ENCODE measurements at regions not wholly inside any gene's neighbourhood (a gene's known extent, or its start where the extent isn't known, plus 50 kb on each side); places are given as distances from the start of the nearest gene placed in this dataset.

- in situ Hi-C loops (cut with HindIII; ENCODE audit: low sequenced_read_pairs), result no loop called here
- DNase-seq (ENCODE audit: low read depth), result no peak
- no peak for TF ChIP-seq CTCF (IDR thresholded peaks at IDR 0.05; ENCODE audit: low read depth, low read length, missing control alignments)
- H3K4me3 ChIP-seq (ENCODE audit: low read depth, low read length), result no peak overlapping the region
Measured at GRCh38 chr2:153604133-153604532, 125.6 kb upstream of the RPRM start.

- no peak for DNase-seq (ENCODE audit: low read depth)
- in situ Hi-C loops (cut with HindIII; ENCODE audit: low sequenced_read_pairs), result no loop called here
- no peak for TF ChIP-seq CTCF (IDR thresholded peaks at IDR 0.05; ENCODE audit: low read depth, low read length, missing control alignments)
- H3K4me3 ChIP-seq (ENCODE audit: low read depth, low read length), result no peak overlapping the region
Measured at GRCh38 chr2:153606623-153607022, 128.1 kb upstream of the RPRM start.

- TF ChIP-seq CTCF (IDR thresholded peaks at IDR 0.05; ENCODE audit: low read depth, low read length, missing control alignments), result no peak
- in situ Hi-C loops (cut with HindIII; ENCODE audit: low sequenced_read_pairs), result no loop called here
- H3K4me3 ChIP-seq (ENCODE audit: low read depth, low read length), result no peak overlapping the region
- DNase-seq (ENCODE audit: low read depth), result no peak
Measured at GRCh38 chr2:153622285-153622684, 143.7 kb upstream of the RPRM start.

- TF ChIP-seq CTCF (IDR thresholded peaks at IDR 0.05; ENCODE audit: low read depth, low read length, missing control alignments), result no peak
- in situ Hi-C loops (cut with HindIII; ENCODE audit: low sequenced_read_pairs), result no loop called here
- H3K4me3 ChIP-seq (ENCODE audit: low read depth, low read length), result no peak overlapping the region
- no peak for DNase-seq (ENCODE audit: low read depth)
Measured at GRCh38 chr2:153623020-153623419, 144.5 kb upstream of the RPRM start.

- in situ Hi-C loops (cut with HindIII; ENCODE audit: low sequenced_read_pairs), result no loop called here
- H3K4me3 ChIP-seq (ENCODE audit: low read depth, low read length), result no peak overlapping the region
- TF ChIP-seq CTCF (IDR thresholded peaks at IDR 0.05; ENCODE audit: low read depth, low read length, missing control alignments), result no peak
- no peak for DNase-seq (ENCODE audit: low read depth)
Measured at GRCh38 chr2:153626676-153627075, 148.1 kb upstream of the RPRM start.

- in situ Hi-C loops (cut with HindIII; ENCODE audit: low sequenced_read_pairs), result no loop called here
- H3K4me3 ChIP-seq (ENCODE audit: low read depth, low read length), result no peak overlapping the region
- no peak for TF ChIP-seq CTCF (IDR thresholded peaks at IDR 0.05; ENCODE audit: low read depth, low read length, missing control alignments)
- DNase-seq (ENCODE audit: low read depth), result no peak
Measured at GRCh38 chr2:153635494-153635893, 156.9 kb upstream of the RPRM start.

GRCh38 chr2:153641046-153641445 is 162.5 kb upstream of the RPRM start:
- DNase-seq (ENCODE audit: low read depth), result no peak

More at GRCh38 chr2:153641046-153641445, 162.5 kb upstream of the RPRM start:
- no peak for TF ChIP-seq CTCF (IDR thresholded peaks at IDR 0.05; ENCODE audit: low read depth, low read length, missing control alignments)
- in situ Hi-C loops (cut with HindIII; ENCODE audit: low sequenced_read_pairs), result no loop called here
- no peak overlapping the region for H3K4me3 ChIP-seq (ENCODE audit: low read depth, low read length)

Data from astrocyte of the cerebellum (primary cell).